Adipocyte (in vitro differentiated cells): ENCODE measurements at regions not wholly inside any gene's neighbourhood (a gene's known extent, or its start where the extent isn't known, plus 50 kb on each side); places are given as distances from the start of the nearest gene placed in this dataset.

Source experiments
- DNase-seq: peaks from one replicate; pipeline ENCODE4 v3.0.0-alpha.2; 2015; ENCODE audit warnings: low read depth
- H3K27me3 ChIP-seq: replicated peaks from 2 replicates; pipeline ENCODE4 v1.7.0; 2013; ENCODE audit warnings: mild to moderate bottlenecking, low read length, moderate library complexity; ENCODE audit not compliant: control insufficient read depth, insufficient read depth
- H3K36me3 ChIP-seq: 2 replicates; pipeline ENCODE4 v1.7.0; 2013; ENCODE audit warnings: low read length, mild to moderate bottlenecking, moderate library complexity; ENCODE audit not compliant: control insufficient read depth, insufficient read depth, severe bottlenecking
- H3K4me1 ChIP-seq: 2 replicates; pipeline ENCODE4 v1.7.0; 2013; ENCODE audit warnings: mild to moderate bottlenecking, low read length, moderate library complexity; ENCODE audit not compliant: control insufficient read depth, insufficient read depth
- H3K4me3 ChIP-seq: 2 replicates; pipeline ENCODE4 v1.7.0; 2013; ENCODE audit warnings: mild to moderate bottlenecking, low read length, moderate library complexity
- H3K9ac ChIP-seq: 2 replicates; pipeline ENCODE4 v1.7.0; 2013; ENCODE audit warnings: mild to moderate bottlenecking, low read length, moderate library complexity
- H3K9me3 ChIP-seq: 2 replicates; pipeline ENCODE4 v1.7.0; 2013; ENCODE audit warnings: mild to moderate bottlenecking, low read length, moderate library complexity; ENCODE audit not compliant: control insufficient read depth

GRCh38 chr6:2502096-2502997 is 248.4 kb downstream of the MYLK4 start:
- peak; percentile 15 for DNase-seq
- no peaks in the 10 kb centered on the region for H3K9me3 ChIP-seq
- H3K36me3 ChIP-seq, result no peaks in the 10 kb centered on the region
- H3K4me3 ChIP-seq, result no peak overlapping the region
- H3K9ac ChIP-seq, result no peak overlapping the region
- H3K27me3 ChIP-seq, result peaks cover 7% of the 10 kb centered on the region
- peaks cover 30% of the 10 kb centered on the region for H3K4me1 ChIP-seq

- Histone ChIP-seq H3K4me1 (peaks cover 11% of the 10 kb centered on the region), H3K4me3 (no peak overlapping the region), H3K9me3 (no peaks in the 10 kb centered on the region), H3K27me3 (peaks cover 5% of the 10 kb centered on the region), H3K9ac (no peak overlapping the region), H3K36me3 (no peaks in the 10 kb centered on the region)
- no peak for DNase-seq
These were observed 252.6 kb downstream of the MYLK4 start for GRCh38 chr6:2497922-2498623.

GRCh38 chr6:2496291-2496690 is 250.9 kb upstream of the GMDS start:
- Histone ChIP-seq H3K9me3 (no peaks in the 10 kb centered on the region), H3K4me3 (no peak overlapping the region), H3K27me3 (peaks cover 5% of the 10 kb centered on the region), H3K4me1 (no peaks in the 10 kb centered on the region), H3K9ac (no peak overlapping the region), H3K36me3 (no peaks in the 10 kb centered on the region)
- DNase-seq, result no peak

- Histone ChIP-seq H3K27me3 (peaks cover 5% of the 10 kb centered on the region), H3K4me3 (no peak overlapping the region), H3K36me3 (no peaks in the 10 kb centered on the region), H3K9me3 (no peaks in the 10 kb centered on the region), H3K9ac (no peak overlapping the region), H3K4me1 (no peaks in the 10 kb centered on the region)
- DNase-seq, result no peak
These were observed 247.5 kb upstream of the GMDS start for GRCh38 chr6:2492686-2493523.

- Histone ChIP-seq H3K9me3 (no peaks in the 10 kb centered on the region), H3K36me3 (no peaks in the 10 kb centered on the region), H3K9ac (no peak overlapping the region), H3K4me1 (no peaks in the 10 kb centered on the region), H3K4me3 (no peak overlapping the region), H3K27me3 (peaks cover 5% of the 10 kb centered on the region)
- no peak for DNase-seq
These were observed 245.7 kb upstream of the GMDS start for GRCh38 chr6:2491137-2491536.

- no peak overlapping the region for H3K9ac ChIP-seq
- no peaks in the 10 kb centered on the region for H3K4me1 ChIP-seq
- no peak overlapping the region for H3K4me3 ChIP-seq
- H3K27me3 ChIP-seq, result no peaks in the 10 kb centered on the region
- no peaks in the 10 kb centered on the region for H3K36me3 ChIP-seq
- H3K9me3 ChIP-seq, result no peaks in the 10 kb centered on the region
- no peak for DNase-seq
These were observed 243.2 kb upstream of the GMDS start for GRCh38 chr6:2488578-2488977.

GRCh38 chr6:2485116-2485515 is 239.7 kb upstream of the GMDS start:
- Histone ChIP-seq H3K36me3 (no peaks in the 10 kb centered on the region), H3K9me3 (peaks cover 11% of the 10 kb centered on the region), H3K27me3 (no peaks in the 10 kb centered on the region), H3K4me1 (no peaks in the 10 kb centered on the region), H3K9ac (no peak overlapping the region), H3K4me3 (no peak overlapping the region)
- DNase-seq, result no peak

GRCh38 chr6:2482773-2483172 is 237.4 kb upstream of the GMDS start:
- DNase-seq, result no peak
- Histone ChIP-seq H3K9ac (no peak overlapping the region), H3K36me3 (no peaks in the 10 kb centered on the region), H3K4me1 (peaks cover 9% of the 10 kb centered on the region), H3K9me3 (peaks cover 11% of the 10 kb centered on the region), H3K4me3 (no peak overlapping the region), H3K27me3 (no peaks in the 10 kb centered on the region)

- Histone ChIP-seq H3K36me3 (no peaks in the 10 kb centered on the region), H3K9ac (no peak overlapping the region), H3K4me1 (peaks cover 17% of the 10 kb centered on the region), H3K27me3 (no peaks in the 10 kb centered on the region), H3K9me3 (peaks cover 11% of the 10 kb centered on the region), H3K4me3 (no peak overlapping the region)
- DNase-seq, result no peak
These were observed 235.9 kb upstream of the GMDS start for GRCh38 chr6:2481307-2481706.

- DNase-seq, result no peak
- Histone ChIP-seq H3K4me1 (peaks cover 17% of the 10 kb centered on the region), H3K36me3 (no peaks in the 10 kb centered on the region), H3K9ac (no peak overlapping the region), H3K9me3 (peaks cover 11% of the 10 kb centered on the region), H3K4me3 (no peak overlapping the region), H3K27me3 (no peaks in the 10 kb centered on the region)
These were observed 235.0 kb upstream of the GMDS start for GRCh38 chr6:2480267-2480966.
